DND-41 (cell line): ENCODE measurements at regions not wholly inside any gene's neighbourhood (a gene's known extent, or its start where the extent isn't known, plus 50 kb on each side); places are given as distances from the start of the nearest gene placed in this dataset.

Experiments used
- ATAC-seq: fragments of 200-7000 bp; cut with Tn5 transposase; 3 replicates; pipeline ENCODE4 v1.9.1; 2021; ENCODE audit warnings: low read depth; ENCODE audit not compliant: insufficient read depth
- DNase-seq: peaks from one replicate; pipeline ENCODE4 v3.0.0-alpha.2; 2020
- H2AFZ ChIP-seq: 2 replicates; pipeline ENCODE4 v1.6.0; 2012; ENCODE audit warnings: low read depth, low read length
- H3K27ac ChIP-seq: 2 replicates; pipeline ENCODE4 v1.5.1; 2012; ENCODE audit warnings: low read length, inconsistent platforms
- H3K27me3 ChIP-seq: fragments of 200-600 bp; sonication (generic); 2 replicates; pipeline ENCODE4 v1.6.0; 2012; ENCODE audit warnings: low read length, mild to moderate bottlenecking, inconsistent platforms; ENCODE audit not compliant: insufficient read depth, poor library complexity
- H3K36me3 ChIP-seq: 2 replicates; pipeline ENCODE4 v1.5.1; 2012; ENCODE audit warnings: low read length, inconsistent platforms; ENCODE audit not compliant: insufficient read depth
- H3K4me1 ChIP-seq: 2 replicates; pipeline ENCODE4 v1.5.1; 2012; ENCODE audit warnings: mild to moderate bottlenecking, low read length; ENCODE audit not compliant: insufficient read depth
- H3K4me2 ChIP-seq: 2 replicates; pipeline ENCODE4 v1.6.0; 2012; ENCODE audit warnings: mild to moderate bottlenecking, moderate library complexity, low read length, inconsistent platforms; ENCODE audit not compliant: insufficient read depth
- H3K4me3 ChIP-seq, 2 experiments: fragments of 200-600 bp in 1 of 2; shearing (Covaris generic) in 1 of 2; 2 replicates each; pipeline ENCODE4 v1.5.1; 2012 to 2016; ENCODE audit warnings: inconsistent platforms in 2 of 2, low read length in 2 of 2, mild to moderate bottlenecking in 2 of 2, low read depth in 1 of 2, moderate library complexity in 1 of 2
- H3K79me2 ChIP-seq: 2 replicates; pipeline ENCODE4 v1.6.0; 2012; ENCODE audit warnings: low read length, inconsistent platforms; ENCODE audit not compliant: insufficient read depth
- H3K9ac ChIP-seq: 2 replicates; pipeline ENCODE4 v1.6.0; 2012; ENCODE audit warnings: low read depth, mild to moderate bottlenecking, inconsistent platforms, low read length, moderate library complexity
- H3K9me3 ChIP-seq: 2 replicates; pipeline ENCODE4 v1.5.1; 2012; ENCODE audit warnings: low read length, moderate library complexity, mild to moderate bottlenecking, inconsistent platforms; ENCODE audit not compliant: insufficient read depth, severe bottlenecking
- H4K20me1 ChIP-seq: 2 replicates; pipeline ENCODE4 v1.6.0; 2012; ENCODE audit warnings: low read length; ENCODE audit not compliant: insufficient read depth
- CTCF ChIP-seq: IDR thresholded peaks from 2 replicates; pipeline ENCODE4 v1.5.1; 2012; ENCODE audit warnings: borderline replicate concordance, low read length, moderate library complexity, mild to moderate bottlenecking; ENCODE audit not compliant: poor library complexity, severe bottlenecking; ENCODE audit errors: extremely low read depth
- EZH2 ChIP-seq: IDR thresholded peaks from 3 replicates; pipeline ENCODE4 v1.6.1; 2012; ENCODE audit warnings: borderline replicate concordance, low read depth, mild to moderate bottlenecking, moderate library complexity, low read length, inconsistent platforms; ENCODE audit not compliant: severe bottlenecking

- Histone ChIP-seq H2AFZ (no peak overlapping the region), H3K79me2 (no peaks in the 10 kb centered on the region), H4K20me1 (no peaks in the 10 kb centered on the region), H3K27me3 (no peaks in the 10 kb centered on the region), H3K9ac (no peak overlapping the region), H3K36me3 (no peaks in the 10 kb centered on the region), H3K27ac (no peak overlapping the region), H3K4me2 (no peak overlapping the region), H3K4me3 (no peak overlapping the region), H3K9me3 (no peaks in the 10 kb centered on the region), H3K4me1 (no peaks in the 10 kb centered on the region)
- TF ChIP-seq CTCF = no peak
- TF ChIP-seq EZH2 = no peak
- DNase-seq = no peak
- ATAC-seq = no peak
Measured at GRCh38 chr9:88804254-88804596, 187.0 kb upstream of the S1PR3 start.

- TF ChIP-seq CTCF = no peak
- no peak for TF ChIP-seq EZH2
- no peaks in the 10 kb centered on the region for H3K79me2 ChIP-seq
- no peaks in the 10 kb centered on the region for H3K9me3 ChIP-seq
- no peak overlapping the region for H3K4me3 ChIP-seq
- no peak overlapping the region for H3K27ac ChIP-seq
- H3K36me3 ChIP-seq = no peaks in the 10 kb centered on the region
- no peak overlapping the region for H2AFZ ChIP-seq
- no peak for DNase-seq
- H3K4me1 ChIP-seq = no peaks in the 10 kb centered on the region
- H4K20me1 ChIP-seq = no peaks in the 10 kb centered on the region
- H3K9ac ChIP-seq = no peak overlapping the region
- H3K27me3 ChIP-seq = no peaks in the 10 kb centered on the region
- ATAC-seq = no peak
- H3K4me2 ChIP-seq = no peak overlapping the region
Measured at GRCh38 chr9:88805217-88805943, 185.9 kb upstream of the S1PR3 start.

DNA sequence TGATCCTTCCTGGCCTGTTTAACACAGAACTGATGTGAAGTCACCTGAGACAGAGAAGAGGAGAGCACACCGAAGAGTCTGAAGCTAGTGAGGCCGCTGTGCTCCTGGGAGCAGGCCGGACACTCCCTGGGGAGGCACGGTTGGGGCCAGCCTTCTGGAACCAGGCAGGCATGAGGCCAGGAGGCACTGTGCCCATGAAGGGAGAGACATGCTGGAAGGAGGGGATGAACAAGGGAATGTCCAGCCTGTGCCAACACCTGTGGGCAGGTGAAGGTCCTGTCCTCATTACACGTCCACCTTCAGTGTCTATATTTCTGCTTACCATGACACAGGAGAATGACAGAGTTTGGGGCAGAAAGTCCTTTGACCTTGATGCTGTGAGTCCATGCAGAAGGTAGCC is 183.8 kb upstream of the S1PR3 start:
- no peak overlapping the region for H3K9ac ChIP-seq
- H3K79me2 ChIP-seq = no peaks in the 10 kb centered on the region
- no peaks in the 10 kb centered on the region for H3K27me3 ChIP-seq
- no peaks in the 10 kb centered on the region for H3K36me3 ChIP-seq
- DNase-seq (no peak), ATAC-seq (no peak)
- no peaks in the 10 kb centered on the region for H3K9me3 ChIP-seq
- no peak overlapping the region for H3K4me2 ChIP-seq
- H3K4me1 ChIP-seq = no peaks in the 10 kb centered on the region
- H2AFZ ChIP-seq = no peak overlapping the region
- H3K27ac ChIP-seq = no peak overlapping the region
- H3K4me3 ChIP-seq = no peak overlapping the region
- TF ChIP-seq CTCF (no peak), EZH2 (no peak)
- H4K20me1 ChIP-seq = no peaks in the 10 kb centered on the region
